Thoracic aorta (tissue), 2 donors: ENCODE measurements at regions not wholly inside any gene's neighbourhood (a gene's known extent, or its start where the extent isn't known, plus 50 kb on each side); places are given as distances from the start of the nearest gene placed in this dataset.

Source experiments
- ATAC-seq: fragments of 150-250 bp; one replicate; pipeline ENCODE4 v1.8.0; 2017; ENCODE audit warnings: low read depth; ENCODE audit not compliant: insufficient number of reproducible peaks, low FRiP score
- DNase-seq: peaks from one replicate; pipeline ENCODE4 v3.0.0-alpha.2; 2020; ENCODE audit warnings: low spot score
- H3K27ac ChIP-seq, 2 donors: fragments of 200-600 bp; sonication (generic); 1 replicate in 1 of 2; 2 replicates in 1 of 2; pipeline ENCODE4 v1.5.1; 2016; ENCODE audit warnings: mild to moderate bottlenecking in 2 of 2, moderate library complexity in 2 of 2
- H3K27me3 ChIP-seq: fragments of 200-600 bp; sonication (generic); replicated peaks from 2 replicates; pipeline ENCODE4 v1.6.0; 2016; ENCODE audit warnings: mild to moderate bottlenecking; ENCODE audit not compliant: insufficient read depth
- H3K36me3 ChIP-seq: fragments of 200-600 bp; sonication (generic); one replicate; pipeline ENCODE4 v1.5.1; 2016
- H3K4me1 ChIP-seq, 2 donors: fragments of 200-600 bp; sonication (generic); 1 replicate in 1 of 2; 2 replicates in 1 of 2; pipeline versions ENCODE4 v1.5.1 to v1.6.0; 2016; ENCODE audit warnings: low read depth in 2 of 2, mild to moderate bottlenecking in 1 of 2; ENCODE audit not compliant: control insufficient read depth in 1 of 2
- H3K4me3 ChIP-seq: fragments of 200-600 bp; sonication (generic); 2 replicates; pipeline ENCODE4 v1.5.1; 2016; ENCODE audit warnings: mild to moderate bottlenecking
- H3K9me3 ChIP-seq: fragments of 200-600 bp; sonication (generic); 2 replicates; pipeline ENCODE4 v1.5.1; 2016
- CTCF ChIP-seq: fragments of 200-600 bp; sonication (generic); IDR thresholded peaks from one replicate; pipeline ENCODE4 v1.5.1; 2019; ENCODE audit warnings: antibody characterized with exemption

DNA sequence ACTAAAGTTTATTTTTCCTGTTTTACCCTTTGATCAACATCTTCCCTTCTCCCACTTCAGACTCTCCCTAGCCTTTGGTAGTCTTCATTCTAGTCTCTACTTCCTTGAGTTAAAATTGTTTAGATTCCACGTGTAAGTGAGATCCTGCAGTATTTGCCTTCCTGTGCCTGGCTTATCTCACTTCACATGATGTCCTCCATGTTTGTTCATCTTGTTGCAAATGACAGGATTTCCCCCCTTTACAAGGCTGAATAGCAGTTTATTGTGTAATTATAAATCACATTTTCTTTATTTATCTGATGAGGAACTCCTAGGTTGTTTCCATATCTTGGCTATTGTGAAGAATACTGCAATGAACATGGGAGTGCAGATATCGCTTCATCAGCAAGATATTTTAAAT, 461.7 kb downstream of the CHSY3 start:
- H3K27ac ChIP-seq, result no peak overlapping the region
- H3K36me3 ChIP-seq, result no peaks in the 10 kb centered on the region
- H3K4me3 ChIP-seq, result no peak overlapping the region
- ATAC-seq (no peak), DNase-seq (no peak)
- H3K4me1 ChIP-seq, result no peaks in the 10 kb centered on the region
- no peak for TF ChIP-seq CTCF
- no peaks in the 10 kb centered on the region for H3K9me3 ChIP-seq
- no peaks in the 10 kb centered on the region for H3K27me3 ChIP-seq

DNA sequence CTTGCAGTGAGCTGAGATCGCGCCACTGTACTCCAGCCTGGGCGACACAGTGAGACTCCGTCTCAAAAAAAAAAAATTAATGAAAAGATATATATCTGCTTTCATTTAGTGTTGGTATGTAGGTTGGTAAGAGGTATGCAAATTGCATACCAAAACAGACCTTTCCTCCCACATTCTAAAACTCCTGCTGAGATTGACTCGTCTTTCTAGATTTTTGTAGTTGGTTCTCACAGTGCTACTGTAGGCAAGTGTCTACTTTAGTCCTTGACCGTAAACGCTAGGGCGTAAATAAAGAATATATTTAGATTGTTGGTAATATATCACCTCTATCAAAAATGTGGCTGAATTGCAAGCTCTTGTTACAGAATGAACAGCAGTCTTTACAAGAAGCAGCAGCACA, 445.9 kb downstream of the CHSY3 start:
- no peaks in the 10 kb centered on the region for H3K36me3 ChIP-seq

GRCh38 chr5:130337179-130337888, 433.1 kb downstream of the CHSY3 start:
- Histone ChIP-seq H3K27ac (peak overlapping the region in 1 of 2 donors; percentile 16), H3K9me3 (no peaks in the 10 kb centered on the region), H3K4me1 (peaks cover 3 to 14% of the 10 kb centered on the region in 2 donors), H3K27me3 (no peaks in the 10 kb centered on the region), H3K36me3 (no peaks in the 10 kb centered on the region), H3K4me3 (peak overlapping the region; percentile 23)
- no peak for DNase-seq
- ATAC-seq, result peak; percentile 85
- TF ChIP-seq CTCF, result no peak

More for the DNA sequence above, 445.9 kb downstream of the CHSY3 start:
- H3K27me3 ChIP-seq, result no peaks in the 10 kb centered on the region
- H3K27ac ChIP-seq, result no peak overlapping the region
- no peaks in the 10 kb centered on the region for H3K9me3 ChIP-seq
- no peak for TF ChIP-seq CTCF
- DNase-seq (no peak), ATAC-seq (no peak)
- H3K4me3 ChIP-seq, result no peak overlapping the region
- no peaks in the 10 kb centered on the region for H3K4me1 ChIP-seq

GRCh38 chr5:130335117-130335516, 430.9 kb downstream of the CHSY3 start:
- no peaks in the 10 kb centered on the region for H3K36me3 ChIP-seq
- H3K27me3 ChIP-seq, result no peaks in the 10 kb centered on the region
- ATAC-seq (no peak), DNase-seq (no peak)
- H3K9me3 ChIP-seq, result no peaks in the 10 kb centered on the region
- no peak overlapping the region for H3K27ac ChIP-seq
- H3K4me3 ChIP-seq, result no peak overlapping the region
- peaks cover 3 to 14% of the 10 kb centered on the region in 2 donors for H3K4me1 ChIP-seq
- TF ChIP-seq CTCF, result no peak

- Histone ChIP-seq H3K36me3 (no peaks in the 10 kb centered on the region), H3K27me3 (no peaks in the 10 kb centered on the region), H3K4me3 (no peak overlapping the region), H3K9me3 (no peaks in the 10 kb centered on the region), H3K4me1 (peaks cover 3 to 14% of the 10 kb centered on the region in 2 donors), H3K27ac (no peak overlapping the region)
- DNase-seq, result no peak
- TF ChIP-seq CTCF, result no peak
- ATAC-seq, result no peak
These were observed 428.8 kb downstream of the CHSY3 start for GRCh38 chr5:130333089-130333488.
